ENCODE measurements at regions not wholly inside any gene's neighbourhood (a gene's known extent, or its start where the extent isn't known, plus 50 kb on each side); places are given as distances from the start of the nearest gene placed in this dataset.

DNA sequence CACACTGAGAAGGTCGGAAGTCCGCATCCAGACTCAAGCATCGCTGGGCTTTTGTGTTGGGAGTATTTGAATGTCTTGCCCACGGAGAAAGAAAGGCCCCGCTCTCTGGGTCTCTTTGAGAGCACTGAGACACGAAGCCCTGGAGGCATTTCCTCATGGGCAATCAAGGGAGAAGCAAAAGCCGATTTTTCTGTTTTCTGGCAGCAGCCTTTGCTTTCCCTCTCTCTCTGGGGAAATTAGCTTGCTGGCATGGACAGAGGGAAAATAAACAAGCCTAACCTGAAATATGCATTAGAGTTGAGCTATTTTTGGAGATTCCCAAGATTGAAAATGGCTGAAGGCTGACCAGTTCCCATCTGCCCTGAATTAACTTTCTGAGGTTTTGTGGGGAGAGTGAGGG is 238.7 kb downstream of the HAPSTR1 start:
- TF ChIP-seq CTCF (conservative IDR thresholded peaks at IDR 0.05 in 1 of 2, IDR thresholded peaks at IDR 0.05 in 1 of 2; ENCODE audit: extremely low read depth in 1 of 2, insufficient read depth in 1 of 2, low read depth in 1 of 2, low read length in 2 of 2), result no peak
- no peak for TF ChIP-seq EZH2 (IDR thresholded peaks at IDR 0.05; ENCODE audit: borderline replicate concordance, low read length)
